ENCODE measurements at regions not wholly inside any gene's neighbourhood (a gene's known extent, or its start where the extent isn't known, plus 50 kb on each side); places are given as distances from the start of the nearest gene placed in this dataset.
"Not testable (repeated sequence)": the region's sequence is repeated elsewhere in the genome, so short reads cannot be mapped to it uniquely, and the experiment has no call there.

- DNase-seq, result no peak
Measured at GRCh38 chr11:90468923-90469322, 246.1 kb upstream of the CHORDC1 start.

DNA sequence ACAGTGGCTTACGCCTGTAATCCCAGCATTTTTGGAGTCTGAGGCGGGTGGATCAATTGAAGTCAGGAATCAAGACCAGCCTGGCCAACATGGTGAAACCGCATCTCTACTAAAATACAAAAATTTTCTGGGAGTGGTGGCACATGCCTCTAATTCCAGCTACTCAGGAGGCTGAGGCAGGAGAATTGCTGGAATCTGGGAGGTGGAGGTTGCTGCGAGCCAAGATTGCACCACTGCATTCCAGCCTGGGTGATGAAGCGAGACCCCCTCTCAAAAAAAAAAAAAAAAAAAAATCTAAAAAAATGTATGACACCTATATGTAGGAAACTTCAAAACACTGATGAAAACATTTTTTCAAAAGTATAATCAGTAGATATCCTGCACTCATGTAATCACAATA lies 242.7 kb upstream of the CHORDC1 start:
- no peak for DNase-seq

GRCh38 chr11:90455347-90455920 lies 232.6 kb upstream of the CHORDC1 start:
- not testable (repeated sequence) for DNase-seq

DNA sequence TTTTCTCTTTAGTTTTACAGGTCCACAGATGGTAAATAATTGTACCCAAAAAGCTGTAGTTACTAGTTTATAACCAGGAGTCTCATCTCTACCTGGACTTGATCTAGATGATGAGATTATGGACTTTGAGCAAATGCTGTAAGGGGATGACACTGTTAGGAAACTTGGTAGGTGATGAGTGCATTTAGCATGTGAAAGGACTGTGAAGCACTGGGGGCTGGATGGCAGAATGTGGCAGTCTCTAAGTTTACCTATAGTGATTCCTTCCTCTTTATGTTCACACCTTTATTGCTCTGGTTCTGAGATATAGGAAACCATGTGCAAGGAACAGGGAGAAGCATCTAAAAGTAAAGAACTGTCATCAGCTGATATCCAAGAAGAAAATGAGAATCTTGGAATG lies 230.7 kb upstream of the CHORDC1 start:
- no peak for DNase-seq

DNA sequence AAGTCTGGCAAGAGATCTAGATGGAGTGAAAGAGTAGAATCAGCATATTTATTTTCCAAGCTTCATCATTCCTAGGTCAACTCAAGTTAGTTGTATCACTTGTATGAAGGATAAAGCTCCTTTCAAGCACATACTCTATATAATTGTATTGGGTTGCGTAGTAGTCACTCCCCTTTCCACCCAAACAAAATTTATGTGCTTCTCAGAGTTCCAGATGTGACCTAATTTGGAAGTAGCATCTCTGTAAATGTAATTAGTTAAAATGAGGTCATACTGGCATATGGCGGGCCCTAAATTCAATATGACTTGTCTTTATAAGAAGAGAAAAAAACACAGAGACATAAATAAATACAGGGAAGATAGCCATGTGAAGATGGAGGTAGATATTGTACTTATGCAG lies 226.8 kb upstream of the CHORDC1 start:
- no peak for DNase-seq

- no peak for DNase-seq
Measured at GRCh38 chr11:90448256-90448655, 225.4 kb upstream of the CHORDC1 start.

GRCh38 chr11:90447618-90448017 lies 224.8 kb upstream of the CHORDC1 start:
- DNase-seq, result no peak

GRCh38 chr11:90446207-90446606 lies 223.4 kb upstream of the CHORDC1 start:
- DNase-seq, result no peak

DNA sequence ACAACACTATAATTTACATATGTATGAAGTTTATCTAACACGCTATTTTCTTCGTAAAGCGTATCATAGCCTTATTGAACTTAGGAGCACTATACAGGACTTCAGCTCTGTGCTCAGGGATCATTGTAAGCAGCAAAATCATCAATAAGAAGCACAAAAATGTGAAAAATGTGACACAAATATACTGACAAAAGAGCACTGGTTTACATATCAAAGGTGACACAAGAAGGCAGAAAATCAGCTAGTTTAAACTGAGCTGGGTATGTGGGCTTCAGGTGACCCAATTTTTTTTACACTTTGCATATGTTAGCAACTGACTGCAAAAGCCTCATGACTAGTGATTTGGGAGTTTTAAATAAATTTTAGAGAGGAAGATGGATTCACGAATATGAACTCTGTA lies 215.2 kb upstream of the CHORDC1 start:
- DNase-seq, result no peak

- DNase-seq, result peak; percentile 13
Measured at GRCh38 chr11:90434858-90435257, 212.0 kb upstream of the CHORDC1 start.

GRCh38 chr11:90428836-90429235 lies 206.0 kb upstream of the CHORDC1 start:
- DNase-seq, result no peak

GRCh38 chr11:90426442-90426841 lies 203.6 kb upstream of the CHORDC1 start:
- no peak for DNase-seq

GRCh38 chr11:90423378-90423777 lies 200.5 kb upstream of the CHORDC1 start:
- DNase-seq, result no peak

GRCh38 chr11:90422787-90423186 lies 199.9 kb upstream of the CHORDC1 start:
- not testable (repeated sequence) for DNase-seq

DNA sequence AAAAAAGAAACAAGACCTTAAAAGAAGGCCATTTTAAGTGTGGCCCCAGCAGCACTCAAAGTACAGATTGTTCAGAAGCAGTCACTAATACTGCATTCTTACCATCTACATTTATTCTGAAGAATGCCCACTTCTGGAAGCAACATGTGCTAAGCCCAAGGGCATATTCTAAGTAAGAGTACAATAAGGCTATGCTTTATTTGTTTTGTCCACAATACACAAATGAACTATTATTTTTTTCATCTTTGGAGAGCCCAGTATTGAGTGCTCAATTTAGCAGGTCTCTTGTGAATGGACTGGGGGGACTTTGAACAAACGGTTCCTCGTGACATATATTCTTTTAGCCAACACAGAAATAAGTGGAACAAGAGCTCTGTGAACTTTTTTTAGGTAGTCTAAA lies 191.4 kb upstream of the CHORDC1 start:
- DNase-seq, result no peak

DNA sequence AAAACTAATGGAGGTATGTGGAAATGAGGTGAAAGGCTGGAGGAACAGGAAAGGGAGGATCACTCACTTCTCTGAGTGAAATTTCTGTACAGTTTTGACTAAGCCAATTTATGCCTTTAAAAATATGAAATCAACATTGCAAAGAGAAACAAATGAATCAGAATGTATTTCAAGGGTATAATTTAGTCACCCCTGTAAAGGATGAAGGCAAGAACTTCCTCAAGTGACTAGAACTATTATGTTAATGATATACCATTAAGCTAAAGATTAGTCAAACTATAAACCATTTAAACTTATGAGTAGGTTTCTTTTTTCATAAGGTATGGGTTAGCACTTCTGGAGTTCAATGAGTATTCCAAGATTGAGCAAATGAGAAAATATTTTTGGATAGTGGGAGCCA lies 184.5 kb upstream of the CHORDC1 start:
- no peak for DNase-seq

DNA sequence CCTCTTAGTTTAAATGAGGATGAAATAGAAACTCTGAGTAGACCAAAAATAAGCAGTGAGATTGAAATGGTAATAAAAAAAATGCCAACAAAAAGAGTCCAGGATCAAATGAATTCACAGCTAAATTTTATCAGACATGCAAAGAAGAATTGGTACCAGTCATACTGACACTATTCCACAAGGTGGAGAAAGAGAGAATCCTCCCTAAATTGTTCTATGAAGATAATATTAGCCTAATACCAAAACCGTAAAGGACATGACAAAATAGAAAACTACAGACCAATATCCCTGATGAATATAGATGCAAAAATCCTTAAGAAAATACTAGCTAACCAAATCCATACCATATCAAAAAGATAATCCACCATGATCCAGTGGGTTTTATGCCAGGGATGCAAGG lies 169.8 kb upstream of the CHORDC1 start:
- no peak for DNase-seq

GRCh38 chr11:90391756-90392155 lies 168.9 kb upstream of the CHORDC1 start:
- no peak for DNase-seq

GRCh38 chr11:90380206-90380605 lies 157.4 kb upstream of the CHORDC1 start:
- DNase-seq, result no peak

- peak; percentile 2 for DNase-seq
Measured at GRCh38 chr11:90373971-90374370, 151.1 kb upstream of the CHORDC1 start.

GRCh38 chr11:90364527-90364926 lies 141.7 kb upstream of the CHORDC1 start:
- DNase-seq, result no peak

DNA sequence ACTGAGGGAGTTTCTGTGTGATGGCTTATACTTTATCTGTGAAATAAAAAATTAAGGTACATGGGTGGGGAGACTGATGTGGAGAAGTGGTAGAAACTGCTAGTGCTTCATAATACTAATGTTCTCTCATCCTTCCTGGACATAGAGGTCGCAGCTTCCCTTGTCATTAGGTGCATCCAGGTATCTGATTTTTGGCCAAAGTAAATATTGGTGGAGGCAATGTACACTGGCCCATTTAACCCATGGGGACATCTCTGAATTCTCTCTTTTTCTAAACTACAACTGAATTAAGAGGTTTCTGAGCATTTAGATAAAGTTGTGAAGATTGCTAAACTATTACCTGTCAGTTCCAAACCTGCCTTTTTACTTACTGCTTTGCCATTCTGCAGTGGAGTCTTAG lies 140.9 kb upstream of the CHORDC1 start:
- no peak for DNase-seq

DNA sequence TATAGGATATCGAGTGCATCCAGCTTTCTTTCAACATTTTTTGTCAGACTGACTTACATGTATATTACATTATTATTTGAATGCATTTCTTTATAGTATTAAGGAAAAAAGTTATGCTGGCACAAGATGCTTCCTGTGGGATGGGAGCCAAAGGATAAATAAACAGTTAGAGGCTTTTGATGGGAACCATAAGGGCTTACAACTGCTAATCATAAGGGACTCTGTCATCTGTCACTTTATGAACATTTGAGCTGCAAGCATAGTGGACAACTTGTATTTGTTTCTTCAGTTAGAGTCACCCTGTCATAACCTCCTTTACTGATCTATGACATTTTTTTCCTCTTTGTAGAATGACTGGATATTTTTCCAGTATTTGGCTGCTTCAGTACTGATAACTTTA lies 132.4 kb upstream of the CHORDC1 start:
- no peak for DNase-seq

DNA sequence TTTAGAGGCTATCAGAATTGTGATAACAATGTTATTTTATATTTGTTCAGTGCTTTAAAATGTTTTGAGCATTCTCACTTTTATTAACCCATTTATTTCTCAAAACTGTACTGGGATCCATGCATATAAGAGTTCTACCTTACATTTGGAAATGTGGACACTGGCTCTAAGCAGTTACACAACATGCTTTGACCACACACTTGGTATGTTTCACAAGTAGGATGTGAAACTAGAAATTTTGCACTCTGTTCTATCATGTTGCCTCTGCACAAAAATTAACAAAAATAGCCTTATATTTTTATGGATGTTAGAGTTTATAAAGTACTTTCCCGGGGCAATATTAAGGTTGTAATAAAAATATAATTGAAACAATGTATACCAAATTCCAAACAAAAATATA lies 126.9 kb upstream of the CHORDC1 start:
- DNase-seq, result no peak

DNA sequence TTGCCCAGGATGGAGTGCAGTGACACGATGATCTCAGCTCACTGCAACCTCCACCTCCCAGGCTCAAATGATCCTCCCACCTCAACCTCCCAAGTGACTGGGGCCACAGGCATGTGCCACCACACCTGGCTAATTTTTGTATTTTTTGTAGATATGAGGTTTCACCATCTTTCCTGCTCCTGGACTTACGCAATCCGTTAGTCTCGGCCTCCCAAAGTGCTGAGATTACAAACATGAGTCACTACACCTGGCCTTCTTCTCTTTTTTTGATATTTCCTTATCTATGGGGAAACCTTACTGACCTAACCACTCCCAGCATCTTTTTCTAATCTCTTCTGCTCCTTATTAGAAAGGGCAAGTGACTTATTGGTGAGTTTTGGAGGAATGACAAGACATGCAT lies 121.7 kb upstream of the CHORDC1 start:
- no peak for DNase-seq

DNA sequence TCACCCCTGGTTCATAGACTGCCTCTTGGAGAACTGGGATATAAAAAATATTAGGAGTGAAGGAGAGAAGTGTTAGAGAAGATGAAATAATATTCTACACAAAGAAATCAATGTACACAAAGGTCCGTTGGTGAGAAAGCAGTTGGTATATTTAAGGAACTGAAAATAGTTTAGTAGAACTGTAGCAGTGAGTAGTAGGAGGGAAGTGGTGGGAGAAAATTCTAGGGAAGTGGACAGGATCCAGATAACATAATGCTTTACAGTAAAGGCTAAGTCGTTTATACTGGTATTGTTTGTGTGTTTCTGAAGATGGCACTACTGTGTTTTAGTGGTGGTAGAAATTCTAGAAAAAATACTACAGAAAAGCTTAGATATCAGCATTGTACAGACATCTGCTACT lies 120.8 kb upstream of the CHORDC1 start:
- no peak for DNase-seq

All from hematopoietic multipotent progenitor cell treated with erythropoietin and hydrocortisone succinate and interleukin-3 and kit ligand, for 6 days (in vitro differentiated cells).